HPDE6-E6E7 (cell line): ENCODE measurements at regions not wholly inside any gene's neighbourhood (a gene's known extent, or its start where the extent isn't known, plus 50 kb on each side); places are given as distances from the start of the nearest gene placed in this dataset.
A peak's percentile ranks its signal among the peaks of the same experiment; 100 is the strongest.

ENCODE experiments used
- DNase-seq: peaks from one replicate; pipeline ENCODE4 v3.0.0; 2011; ENCODE audit warnings: missing footprints; ENCODE audit errors: extremely low spot score

DNA sequence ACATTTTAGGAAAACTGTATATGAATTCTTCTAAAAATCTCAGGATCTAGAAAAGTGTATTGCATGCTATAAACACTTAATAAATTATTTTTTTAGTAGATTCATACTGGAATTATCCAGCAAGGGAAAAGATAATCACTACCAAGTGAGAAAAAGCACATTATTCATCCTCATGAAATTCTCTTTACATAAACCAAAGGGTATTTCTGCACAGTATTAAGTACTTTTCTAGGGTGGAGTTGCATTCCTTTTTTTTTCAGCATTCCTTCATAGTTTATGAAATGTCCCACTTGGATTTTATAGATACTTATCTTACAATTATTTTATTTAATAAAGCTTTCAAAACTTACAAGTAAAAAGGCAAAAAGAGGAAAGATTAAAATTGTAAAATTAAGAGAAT lies 403.3 kb downstream of the HGF start:
- DNase-seq = no peak

DNA sequence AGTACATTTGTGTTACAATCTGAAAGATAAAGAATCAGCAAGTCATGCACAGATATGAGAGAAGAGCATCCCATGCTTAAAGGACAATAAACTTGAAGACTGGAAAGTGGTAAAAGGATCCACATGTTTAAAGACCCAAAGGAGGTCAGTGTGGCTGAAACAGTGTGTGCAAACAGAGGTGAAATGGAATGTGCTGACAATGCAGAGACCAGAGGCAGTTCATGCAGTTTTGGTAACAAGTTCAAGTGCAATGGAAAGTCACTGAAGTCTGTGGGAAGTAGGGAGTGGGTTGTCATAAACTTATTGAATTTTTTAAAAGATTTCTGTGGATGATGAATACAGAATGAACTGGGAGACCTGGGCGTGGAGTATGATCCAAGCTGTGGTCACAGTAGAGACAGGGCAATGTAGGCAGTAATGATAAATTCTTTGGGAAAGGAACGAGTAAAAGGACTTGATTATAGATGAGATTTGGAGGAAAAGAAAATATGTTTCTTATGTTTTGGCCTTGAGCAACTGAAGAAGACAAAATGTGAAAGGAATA lies 408.0 kb downstream of the HGF start:
- DNase-seq = no peak

DNA sequence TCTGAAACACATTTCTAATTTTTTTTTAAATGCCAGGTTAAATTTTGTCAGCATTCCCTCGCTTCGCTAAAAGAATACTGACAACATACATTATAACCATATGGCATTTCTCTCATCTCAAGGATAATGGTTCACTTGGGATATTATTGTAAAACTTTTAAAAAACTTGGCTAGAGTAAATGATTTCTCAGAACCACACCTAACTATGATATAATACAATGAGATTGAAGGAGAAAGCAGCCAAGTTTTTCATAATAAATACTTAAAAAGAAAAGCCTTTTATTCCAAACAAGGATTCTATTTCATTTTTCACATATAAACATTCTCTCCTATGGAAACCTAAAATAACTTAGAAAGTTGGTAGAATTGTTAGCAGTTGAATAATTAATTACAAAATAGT lies 413.9 kb downstream of the HGF start:
- DNase-seq = no peak

DNA sequence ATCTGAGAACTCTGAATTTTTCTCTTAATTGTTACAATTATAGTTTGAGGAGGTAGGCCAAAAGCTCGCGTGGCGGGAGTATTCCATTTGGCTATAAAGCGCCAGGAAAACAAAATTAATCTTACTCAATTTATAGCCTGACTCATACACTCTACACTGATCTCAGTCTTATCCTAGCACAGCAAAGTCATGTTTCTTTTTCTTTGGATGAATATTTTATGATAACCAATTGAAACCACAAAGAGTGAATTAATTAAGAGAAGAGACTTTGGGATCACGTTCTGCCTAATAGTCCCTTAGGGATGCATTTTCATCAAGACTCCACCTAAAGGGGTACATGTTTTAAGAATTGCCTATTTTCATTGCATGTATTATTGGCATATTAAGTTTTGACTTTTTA lies 420.8 kb downstream of the HGF start:
- DNase-seq = no peak

DNA sequence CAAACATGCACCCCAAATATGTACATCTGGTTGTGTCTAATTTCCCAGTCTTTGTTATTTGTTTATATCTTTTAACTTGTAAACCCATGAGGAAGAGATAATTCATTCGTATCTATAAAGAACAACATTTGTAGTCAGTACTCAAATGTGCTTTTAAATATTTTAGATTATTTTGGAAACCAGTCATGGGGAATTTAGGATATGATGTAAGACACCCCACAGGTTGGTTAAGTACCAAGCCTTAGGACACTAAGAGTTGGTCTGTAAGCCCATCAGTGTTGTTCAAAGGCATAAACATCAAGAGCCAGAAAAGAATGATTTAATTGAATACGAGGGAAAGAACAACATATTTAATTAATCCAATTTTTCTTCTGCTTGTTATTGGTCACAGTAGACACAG lies 421.1 kb upstream of the SEMA3C start:
- no peak for DNase-seq

DNA sequence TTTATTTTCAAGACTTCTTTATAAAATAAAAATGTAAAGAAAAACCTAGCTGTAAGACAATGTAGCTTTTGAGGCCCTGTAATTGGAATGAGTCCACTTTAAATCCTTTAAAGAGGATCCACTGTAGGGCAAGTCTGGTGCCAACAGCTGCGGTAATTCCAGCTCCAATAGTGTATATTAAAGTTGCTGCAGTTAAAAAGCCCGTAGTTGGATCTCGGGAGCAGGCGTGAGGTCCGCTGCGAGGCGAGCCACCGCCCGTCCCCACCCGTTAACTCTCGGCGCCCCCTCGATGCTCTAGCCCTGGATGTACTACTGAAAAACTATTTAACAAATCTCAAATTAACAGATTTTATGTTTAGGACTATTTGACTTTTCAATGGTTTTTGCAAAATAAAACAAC lies 414.7 kb upstream of the SEMA3C start:
- no peak for DNase-seq

DNA sequence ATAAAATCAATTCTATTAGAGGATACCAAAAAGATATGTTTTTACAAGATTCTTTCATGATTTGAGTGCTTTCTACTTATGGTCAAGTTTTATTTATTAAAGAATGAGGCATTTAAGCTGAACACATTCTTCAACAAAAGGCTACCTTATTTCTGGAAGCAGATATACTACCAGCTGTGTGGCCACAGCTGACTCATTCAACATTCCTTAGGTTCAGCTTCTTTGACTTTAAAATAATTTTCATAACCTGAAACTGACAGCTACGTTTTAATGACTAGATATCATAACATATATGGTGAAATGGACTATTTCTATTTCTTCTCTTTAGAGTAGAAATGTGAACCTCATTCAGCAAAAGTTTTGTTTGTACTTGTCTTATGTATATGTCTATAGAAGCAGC lies 414.2 kb upstream of the SEMA3C start:
- peak; percentile 3 for DNase-seq

DNA sequence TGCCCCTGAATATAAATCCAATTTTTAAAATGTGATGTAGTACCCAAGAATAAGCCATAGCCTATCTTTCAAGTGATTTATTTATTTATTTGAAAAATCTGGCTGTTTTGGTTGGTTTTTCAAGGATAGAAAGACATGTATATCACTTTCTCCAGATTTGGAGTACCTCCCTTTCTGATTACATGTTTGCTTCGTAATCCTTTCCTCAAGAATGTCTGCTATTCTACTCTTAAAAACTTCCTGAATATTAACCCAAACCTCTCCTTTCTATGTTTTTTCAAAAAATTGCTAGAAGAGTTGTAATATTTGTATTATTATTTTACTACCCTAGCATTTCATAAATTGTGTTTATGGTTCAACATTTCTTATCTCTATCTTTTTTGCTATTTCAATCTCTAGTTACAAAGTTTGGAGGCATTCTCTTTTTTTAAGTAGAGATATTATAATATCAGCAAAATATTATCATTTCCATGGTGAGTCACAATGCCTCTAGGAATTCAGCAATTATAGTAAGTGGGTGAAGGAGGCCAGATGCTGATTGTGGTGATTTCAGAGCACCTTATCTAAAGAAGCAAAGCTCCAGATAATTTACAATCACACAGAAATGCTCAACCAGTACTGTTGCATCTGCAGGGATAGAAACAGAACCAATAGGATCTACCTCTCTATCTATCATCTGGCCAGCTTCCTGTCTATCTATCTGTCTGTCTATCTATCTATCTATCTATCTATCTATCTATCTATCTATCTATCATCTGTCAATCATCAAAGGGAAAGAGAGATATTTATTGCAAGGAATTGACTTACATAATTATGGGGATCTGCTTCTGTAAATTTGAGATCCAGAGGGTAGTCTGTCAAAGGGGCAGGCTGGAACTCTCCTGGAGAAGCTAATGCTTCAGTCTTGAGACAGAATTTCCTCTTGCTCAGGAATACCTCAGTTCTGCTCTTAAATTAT lies 412.5 kb upstream of the SEMA3C start:
- no peak for DNase-seq

DNA sequence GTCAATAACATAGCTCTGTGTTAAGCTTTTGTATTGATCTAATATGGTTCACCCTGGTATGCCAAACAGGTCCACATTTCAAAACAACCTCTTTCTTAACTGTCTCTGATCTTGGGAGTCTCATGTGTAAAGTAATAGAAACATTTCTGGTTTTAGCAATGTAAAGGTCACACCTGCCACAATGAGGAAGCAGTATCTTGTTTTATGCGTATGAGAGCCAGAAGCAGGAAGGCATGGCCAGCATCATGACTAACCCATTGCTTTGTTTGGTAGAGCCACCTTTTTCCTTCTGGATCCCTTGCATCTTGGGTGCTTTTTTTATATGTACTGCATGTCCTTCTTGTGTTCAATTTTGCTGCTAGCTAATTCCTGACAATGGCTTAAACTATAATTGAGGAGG lies 411.3 kb upstream of the SEMA3C start:
- no peak for DNase-seq

DNA sequence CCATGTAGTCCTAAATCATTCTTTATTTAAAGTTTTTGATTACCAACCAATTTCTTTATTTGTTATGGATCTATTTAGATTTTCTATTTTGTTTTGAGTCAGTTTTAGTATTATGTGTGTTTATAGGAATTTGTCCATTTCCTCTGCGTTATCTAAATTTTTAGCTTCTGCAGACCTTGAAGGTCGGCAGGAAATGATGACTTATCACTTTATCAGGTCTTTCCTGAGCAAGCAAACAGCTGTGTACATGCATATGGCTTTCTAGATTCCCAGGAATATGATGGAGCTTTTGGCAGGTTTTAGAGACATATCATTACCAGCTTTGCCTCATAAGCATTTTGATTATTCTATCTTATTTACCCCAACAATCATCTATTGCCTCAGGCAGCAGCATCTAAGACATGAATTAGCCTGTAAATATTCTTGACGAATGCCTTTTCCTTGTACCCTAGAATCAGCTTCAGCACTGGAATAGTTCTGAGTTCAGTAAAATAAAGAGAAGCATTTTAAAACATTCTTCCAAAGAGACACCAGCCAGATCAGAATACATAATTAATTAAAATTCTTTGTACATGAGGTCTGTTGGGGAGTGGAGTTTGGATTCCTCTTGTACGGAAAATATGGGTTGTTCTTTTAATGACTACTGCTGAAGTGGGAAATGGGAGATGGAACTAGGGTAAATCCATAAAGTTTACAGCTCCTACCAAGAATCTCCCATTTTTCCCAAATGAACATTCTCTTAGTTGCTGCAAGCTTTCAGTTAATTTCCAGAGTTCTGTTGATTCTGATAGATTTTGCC lies 408.8 kb upstream of the SEMA3C start:
- DNase-seq = no peak

DNA sequence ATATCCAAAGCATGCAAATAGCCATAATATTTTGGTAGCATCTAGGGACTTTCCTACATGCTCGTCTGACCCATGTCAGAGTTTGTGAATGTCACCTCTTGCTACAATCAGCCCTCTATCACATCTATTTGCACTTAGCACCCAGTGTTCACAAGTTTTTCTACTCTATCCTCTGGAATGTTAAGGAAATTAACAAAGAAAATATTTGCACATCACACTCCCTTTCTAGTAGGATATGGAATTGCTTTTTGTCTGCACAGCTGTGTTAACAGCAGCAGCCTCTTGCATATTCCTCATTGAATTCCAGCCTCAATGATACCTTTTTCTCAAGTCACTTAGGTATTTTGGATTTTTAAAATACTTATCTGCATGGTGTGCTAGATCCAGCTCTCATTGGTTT lies 403.1 kb upstream of the SEMA3C start:
- no peak for DNase-seq

DNA sequence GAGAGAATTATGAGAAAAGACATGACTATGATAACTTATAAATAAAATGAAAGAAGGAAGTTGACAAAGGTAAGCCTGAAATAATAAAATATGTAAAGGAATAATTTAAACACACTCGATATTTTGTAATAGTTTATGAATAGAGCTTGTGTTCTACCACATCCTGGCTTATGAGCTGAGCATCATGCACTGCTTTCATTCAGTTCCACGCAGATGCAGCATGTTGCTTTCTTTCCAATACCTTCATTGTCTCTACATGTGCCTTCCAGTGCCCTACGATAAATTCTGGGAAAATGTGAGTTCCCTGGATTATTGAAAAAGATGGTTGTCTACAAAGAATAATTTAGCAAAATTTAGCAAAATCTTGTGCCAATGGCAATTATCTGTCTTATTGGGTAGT lies 398.9 kb upstream of the SEMA3C start:
- DNase-seq = no peak

DNA sequence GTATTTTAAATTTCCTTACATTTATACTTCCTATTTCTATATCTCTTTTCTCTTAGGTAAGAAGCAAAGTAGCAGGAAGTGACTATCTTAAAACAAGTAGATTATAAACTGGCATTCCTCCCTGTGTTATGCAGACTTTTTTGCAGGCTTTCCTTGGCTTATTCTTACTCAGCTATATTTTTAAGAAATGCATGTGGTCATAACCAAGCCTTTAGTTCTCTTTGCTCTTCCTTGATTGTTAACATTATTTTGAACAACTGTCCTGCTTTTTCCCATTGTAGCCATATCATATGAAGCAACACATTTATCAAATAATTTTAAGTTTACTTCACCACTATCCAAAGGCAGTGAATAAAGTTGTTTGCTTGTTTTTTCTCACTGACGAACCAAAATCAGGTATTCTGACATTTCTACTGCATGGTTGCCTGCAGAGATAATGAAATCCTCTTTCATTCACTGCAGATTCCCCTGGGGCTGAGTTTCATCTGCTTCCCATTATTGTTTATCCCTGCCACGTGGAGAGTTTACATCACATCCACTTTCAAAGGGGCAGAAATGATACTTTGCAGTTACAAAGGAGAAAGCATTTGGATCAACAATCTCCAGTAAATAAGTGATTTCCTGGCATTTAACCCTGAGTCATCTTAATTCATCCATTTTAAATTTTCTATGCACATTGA lies 389.9 kb upstream of the SEMA3C start:
- no peak for DNase-seq

DNA sequence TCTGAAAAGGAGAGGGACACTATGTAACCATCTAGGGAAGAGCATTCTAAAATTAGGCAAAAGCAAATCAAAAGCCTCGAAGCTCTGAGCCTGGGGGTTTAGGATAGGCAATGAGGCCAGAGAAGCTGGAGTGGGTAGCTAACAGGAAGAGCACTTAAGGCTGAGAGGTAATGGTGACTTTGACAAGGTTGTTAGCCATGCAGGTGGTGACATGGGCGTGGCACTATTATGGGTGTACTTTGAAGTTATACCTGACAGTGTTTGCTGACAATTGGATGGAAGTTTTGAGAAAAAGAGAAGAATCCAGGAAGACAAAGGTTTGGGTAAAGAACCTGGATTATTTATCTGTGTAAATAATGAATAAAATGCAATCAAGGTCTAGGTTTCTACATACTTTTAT lies 383.0 kb upstream of the SEMA3C start:
- no peak for DNase-seq

DNA sequence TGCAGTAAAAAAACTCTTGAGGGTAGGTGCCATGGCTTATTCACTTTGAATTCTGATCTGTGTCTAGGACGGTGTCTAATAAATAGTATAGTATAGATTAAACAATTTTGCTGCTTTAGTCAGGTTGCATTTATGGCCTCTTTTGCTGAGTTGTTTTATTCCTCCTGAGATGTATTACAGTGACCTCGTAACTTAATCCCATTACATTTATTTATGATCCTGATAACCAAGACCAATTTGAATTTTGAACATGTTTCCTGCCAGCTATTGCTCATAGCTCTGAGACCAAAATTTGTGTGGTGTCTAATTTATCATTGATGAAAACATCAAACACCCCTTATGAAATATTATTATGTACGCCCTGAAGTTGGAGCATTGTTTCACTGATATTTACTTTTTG lies 381.9 kb upstream of the SEMA3C start:
- DNase-seq = no peak

DNA sequence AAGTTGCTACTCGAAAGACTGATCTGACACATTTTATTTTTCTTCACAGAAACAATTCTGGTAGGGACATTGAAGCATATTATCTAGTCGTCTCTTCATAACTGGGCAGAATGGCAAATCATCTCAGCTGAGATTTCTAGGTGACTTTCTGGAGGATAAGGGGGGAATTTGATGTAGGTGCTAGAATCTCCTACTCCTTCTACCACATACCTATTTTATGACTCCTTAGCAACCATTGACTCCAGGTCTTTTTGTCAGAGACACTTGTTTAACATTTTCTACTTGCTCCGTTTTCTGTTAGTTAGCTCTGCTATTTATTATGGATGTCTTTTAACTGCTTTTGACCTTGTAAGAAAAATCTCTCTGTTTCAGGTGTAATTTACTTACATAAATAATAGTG lies 380.9 kb upstream of the SEMA3C start:
- no peak for DNase-seq

DNA sequence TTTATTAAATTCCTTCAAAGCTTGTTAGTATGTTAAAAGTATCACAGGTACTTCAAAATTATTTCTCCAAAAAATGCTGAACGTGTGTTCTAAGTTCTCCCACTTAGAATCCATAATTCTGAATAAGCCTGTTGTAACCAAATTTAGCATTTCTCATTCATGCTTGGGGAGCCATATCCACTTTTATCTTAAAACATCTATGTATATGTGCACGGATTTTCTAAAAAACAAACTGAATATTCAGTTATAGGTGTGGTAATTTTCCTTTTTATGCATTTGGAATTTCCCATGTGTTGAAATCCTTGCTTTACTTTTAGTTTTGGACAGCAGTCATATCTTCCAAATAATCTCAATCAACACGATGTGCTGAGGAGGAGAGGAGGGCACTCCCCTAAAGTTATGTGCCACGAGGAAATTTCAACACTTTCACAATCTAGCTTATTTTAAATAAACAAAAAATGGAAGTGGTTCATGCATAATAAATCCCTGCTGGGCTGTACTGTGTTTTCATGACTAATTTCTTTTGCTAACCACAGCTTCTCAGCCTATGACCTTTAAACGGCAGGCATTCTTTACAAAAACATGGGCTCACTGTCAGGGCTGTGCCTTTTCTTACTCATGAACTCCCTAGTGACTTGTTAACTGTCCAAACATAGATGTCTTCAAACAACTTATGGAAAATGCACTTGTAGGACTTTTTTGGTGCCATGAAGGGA lies 380.3 kb upstream of the SEMA3C start:
- peak; percentile 65 for DNase-seq

DNA sequence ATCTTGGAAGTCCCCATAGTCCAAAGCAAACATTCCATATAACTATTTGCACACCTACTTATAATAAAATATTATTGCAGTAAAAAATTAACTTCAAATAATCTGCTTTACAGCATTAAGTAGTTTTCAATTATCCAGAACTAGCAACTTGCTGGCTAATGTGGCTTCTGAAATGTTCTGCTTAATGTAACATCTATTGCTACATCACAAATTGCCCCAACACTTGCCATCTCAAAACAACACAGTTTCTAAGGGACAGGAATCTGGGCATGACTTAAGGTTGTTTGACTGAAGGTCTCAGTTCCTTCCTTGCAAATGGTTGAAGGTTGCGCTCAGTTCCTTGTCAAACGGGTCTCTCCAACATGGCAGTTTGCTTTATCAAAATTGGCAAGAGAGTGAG lies 378.5 kb upstream of the SEMA3C start:
- no peak for DNase-seq

DNA sequence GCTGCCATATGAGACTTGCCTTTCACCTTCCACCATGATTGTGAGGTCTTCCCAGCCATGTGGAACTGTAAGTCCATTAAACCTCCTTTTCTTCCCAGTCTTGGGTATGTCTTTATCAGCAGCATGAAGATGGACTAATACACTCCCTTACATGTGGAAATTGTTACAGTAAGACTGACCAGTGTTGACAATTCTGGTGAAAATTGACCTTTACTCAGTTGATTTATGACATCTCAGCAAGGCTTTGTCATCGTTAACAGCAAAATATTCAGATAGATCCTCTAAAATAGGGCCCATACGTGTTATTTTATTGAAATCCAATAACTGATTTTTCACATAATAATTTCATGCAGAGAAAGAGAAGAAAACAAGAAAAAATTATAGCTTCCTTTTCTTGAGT lies 377.9 kb upstream of the SEMA3C start:
- no peak for DNase-seq

DNA sequence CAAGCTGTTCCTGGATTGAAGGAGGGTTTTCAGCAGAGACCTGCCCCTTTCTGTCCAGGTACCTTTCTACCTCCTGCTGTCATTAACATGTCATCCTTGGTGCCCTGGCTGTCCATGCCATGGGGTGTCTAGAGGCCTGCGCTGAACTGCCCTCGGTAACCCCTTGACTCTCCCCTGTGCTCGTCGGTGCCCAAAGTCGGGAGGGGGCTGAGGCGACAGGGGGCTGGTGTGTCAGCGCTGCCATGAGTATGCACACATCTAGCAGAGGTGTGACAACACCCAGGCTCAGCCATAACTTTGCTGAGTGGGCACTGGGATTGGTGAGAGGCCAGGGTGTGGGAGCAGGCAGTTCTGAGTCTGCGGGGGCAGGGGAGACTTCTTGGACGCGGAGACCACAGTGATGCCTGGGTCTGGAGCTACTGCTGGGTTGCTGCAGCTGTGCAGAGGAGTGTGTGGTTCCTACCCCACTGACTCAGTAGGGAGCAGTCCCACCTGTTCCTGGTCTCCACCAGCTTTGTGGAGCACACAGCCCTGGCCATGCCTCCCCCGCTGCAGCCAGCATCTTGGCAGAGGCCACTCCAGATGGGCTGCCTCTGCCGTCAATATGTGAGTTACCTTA lies 376.2 kb upstream of the SEMA3C start:
- no peak for DNase-seq

DNA sequence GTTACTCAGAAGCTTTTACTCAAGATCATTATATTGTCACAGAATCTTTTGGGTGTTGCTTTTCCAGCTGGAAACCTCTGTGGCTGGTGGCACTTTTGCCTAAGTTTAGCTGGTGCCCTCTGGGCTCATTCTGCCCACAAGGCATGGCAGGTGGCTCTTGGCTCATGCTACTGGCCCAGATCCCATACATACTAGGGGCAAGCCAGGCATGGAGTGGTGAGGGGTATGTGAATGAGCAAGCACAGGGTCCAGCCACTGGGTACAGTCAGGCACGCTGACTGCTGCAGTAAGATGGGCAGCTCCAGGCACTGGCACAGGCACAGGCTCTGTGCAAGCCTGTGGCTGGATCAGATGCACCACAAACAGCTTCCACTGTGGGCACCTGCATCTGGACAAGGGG lies 375.0 kb upstream of the SEMA3C start:
- no peak for DNase-seq
